WTC11 (cell line): ENCODE measurements at regions not wholly inside any gene's neighbourhood (a gene's known extent, or its start where the extent isn't known, plus 50 kb on each side); places are given as distances from the start of the nearest gene placed in this dataset.

ENCODE experiments used
- ATAC-seq: fragments of 200-7000 bp; cut with Tn5 transposase; 2 replicates; pipeline ENCODE4 v1.10.0; 2021; ENCODE audit warnings: mild to moderate bottlenecking, moderate library complexity
- CTCF ChIA-PET: fragments of 300-600 bp; sonication (Branson Sonifier 250); formaldehyde crosslinking; loops from one replicate; lab custom pipeline; 2021; ENCODE audit warnings: antibody characterized with exemption; lab: Charles Lee
- POLR2A ChIA-PET: fragments of 350-600 bp; sonication (Branson Sonifier 250); formaldehyde crosslinking; loops from one replicate; lab custom pipeline; 2021; ENCODE audit warnings: antibody characterized with exemption; lab: Charles Lee
- DNase-seq: peaks from one replicate; pipeline ENCODE4 v3.0.0; 2021; ENCODE audit warnings: low spot score
- H3K27ac Mint-ChIP-seq: 2 replicates; pipeline ENCODE4 v1.8.0; 2021; ENCODE audit warnings: mixed read lengths
- H3K27me3 Mint-ChIP-seq: 2 replicates; pipeline ENCODE4 v1.8.0; 2021; ENCODE audit warnings: low read depth, mild to moderate bottlenecking, moderate library complexity, mixed read lengths
- H3K36me3 Mint-ChIP-seq: 2 replicates; pipeline ENCODE4 v1.8.0; 2021; ENCODE audit warnings: mixed read lengths
- H3K4me1 Mint-ChIP-seq: 2 replicates; pipeline ENCODE4 v1.8.0; 2022; ENCODE audit warnings: mixed read lengths
- H3K4me3 Mint-ChIP-seq: 2 replicates; pipeline ENCODE4 v1.8.0; 2021; ENCODE audit warnings: mild to moderate bottlenecking, moderate library complexity, mixed read lengths
- H3K9me3 Mint-ChIP-seq: 2 replicates; pipeline ENCODE4 v1.8.0; 2021; ENCODE audit warnings: mixed read lengths
- ELF4 ChIP-seq: sonication (generic); formaldehyde crosslinking; IDR thresholded peaks from 2 replicates; pipeline ENCODE4 v1.8.1; 2022; ENCODE audit warnings: low read depth, mild to moderate bottlenecking, moderate library complexity, missing genetic modification reagents
- ETV6 ChIP-seq: sonication (generic); formaldehyde crosslinking; IDR thresholded peaks from 2 replicates; pipeline ENCODE4 v1.8.1; 2022; ENCODE audit warnings: mild to moderate bottlenecking, missing genetic modification reagents
- GABPB1 ChIP-seq: sonication (generic); formaldehyde crosslinking; IDR thresholded peaks from 2 replicates; pipeline ENCODE4 v1.8.1; 2023; ENCODE audit warnings: mild to moderate bottlenecking, missing genetic modification reagents
- HMGA2 ChIP-seq: fragments of 250-450 bp; sonication (Bioruptor Pico); IDR thresholded peaks from 2 replicates; pipeline ENCODE4 v1.4.0; 2021; ENCODE audit warnings: mild to moderate bottlenecking, moderate library complexity
- MXD4 ChIP-seq: fragments of 250-450 bp; sonication (Bioruptor Pico); IDR thresholded peaks from 2 replicates; pipeline ENCODE4 v1.8.0; 2021; ENCODE audit warnings: mild to moderate bottlenecking, moderate library complexity, borderline replicate concordance
- NR1H2 ChIP-seq: sonication (generic); formaldehyde crosslinking; IDR thresholded peaks from 2 replicates; pipeline ENCODE4 v1.9.0; 2021; ENCODE audit warnings: mild to moderate bottlenecking, moderate library complexity, missing genetic modification reagents
- NR2C2 ChIP-seq: sonication (generic); formaldehyde crosslinking; IDR thresholded peaks from 2 replicates; pipeline ENCODE4 v1.8.0; 2022; ENCODE audit warnings: mild to moderate bottlenecking, missing genetic modification reagents
- SMAD3 ChIP-seq: sonication (generic); formaldehyde crosslinking; IDR thresholded peaks from 2 replicates; pipeline ENCODE4 v1.8.0; 2022; ENCODE audit warnings: missing genetic modification reagents, mild to moderate bottlenecking, borderline replicate concordance
- SMAD4 ChIP-seq: sonication (generic); formaldehyde crosslinking; IDR thresholded peaks from 2 replicates; pipeline ENCODE4 v1.8.0; 2022; ENCODE audit warnings: mild to moderate bottlenecking, missing genetic modification reagents
- SOX15 ChIP-seq: fragments of 250-450 bp; sonication (Bioruptor Pico); IDR thresholded peaks from 2 replicates; pipeline ENCODE4 v1.9.0; 2021; ENCODE audit warnings: mild to moderate bottlenecking
- TCF7 ChIP-seq: sonication (generic); formaldehyde crosslinking; IDR thresholded peaks from 2 replicates; pipeline ENCODE4 v1.8.0; 2022; ENCODE audit warnings: mild to moderate bottlenecking, low read depth, missing genetic modification reagents, moderate library complexity
- TEAD1 ChIP-seq: sonication (generic); formaldehyde crosslinking; IDR thresholded peaks from 2 replicates; pipeline ENCODE4 v1.8.0; 2022; ENCODE audit warnings: mild to moderate bottlenecking, missing genetic modification reagents
- TP53 ChIP-seq: sonication (generic); formaldehyde crosslinking; IDR thresholded peaks from 2 replicates; pipeline ENCODE4 v1.8.1; 2023; ENCODE audit warnings: mild to moderate bottlenecking, missing genetic modification reagents
- ZBTB21 ChIP-seq: sonication (generic); formaldehyde crosslinking; IDR thresholded peaks from 2 replicates; pipeline ENCODE4 v1.8.1; 2023; ENCODE audit warnings: mild to moderate bottlenecking, missing genetic modification reagents, borderline replicate concordance
- ZNF232 ChIP-seq: sonication (generic); formaldehyde crosslinking; IDR thresholded peaks from 2 replicates; pipeline ENCODE4 v1.8.0; 2022; ENCODE audit warnings: mild to moderate bottlenecking, missing genetic modification reagents
- ZNF317 ChIP-seq: sonication (generic); formaldehyde crosslinking; IDR thresholded peaks from 2 replicates; pipeline ENCODE4 v1.8.1; 2023; ENCODE audit warnings: low read depth, mild to moderate bottlenecking, moderate library complexity, missing genetic modification reagents, borderline replicate concordance
- TF ChIP-seq, protein P1 (sequence below): sonication (generic); formaldehyde crosslinking; IDR thresholded peaks from 2 replicates; pipeline ENCODE4 v1.8.0; 2022; ENCODE audit warnings: mild to moderate bottlenecking, missing genetic modification reagents
- TF ChIP-seq, protein P2 (sequence below): sonication (generic); formaldehyde crosslinking; IDR thresholded peaks from 2 replicates; pipeline ENCODE4 v1.8.1; 2022; ENCODE audit warnings: low read depth, missing genetic modification reagents, borderline replicate concordance
- TF ChIP-seq, protein P3 (sequence below): sonication (generic); formaldehyde crosslinking; IDR thresholded peaks from 2 replicates; pipeline ENCODE4 v1.8.1; 2022; ENCODE audit warnings: mild to moderate bottlenecking, missing genetic modification reagents, moderate library complexity, borderline replicate concordance
- TF ChIP-seq, protein P4 (sequence below): sonication (generic); formaldehyde crosslinking; conservative IDR thresholded peaks from 2 replicates; pipeline ENCODE4 v1.8.1; 2023; ENCODE audit warnings: mild to moderate bottlenecking, low read depth, missing genetic modification reagents, moderate library complexity
- TF ChIP-seq, protein P5 (sequence below): fragments of 250-450 bp; sonication (Bioruptor Pico); IDR thresholded peaks from 2 replicates; pipeline ENCODE4 v1.9.0; 2021; ENCODE audit warnings: mild to moderate bottlenecking
- TF ChIP-seq, protein P6 (sequence below): fragments of 250-450 bp; sonication (Bioruptor Pico); IDR thresholded peaks from 2 replicates; pipeline ENCODE4 v1.9.0; 2021; ENCODE audit warnings: mild to moderate bottlenecking

DNA sequence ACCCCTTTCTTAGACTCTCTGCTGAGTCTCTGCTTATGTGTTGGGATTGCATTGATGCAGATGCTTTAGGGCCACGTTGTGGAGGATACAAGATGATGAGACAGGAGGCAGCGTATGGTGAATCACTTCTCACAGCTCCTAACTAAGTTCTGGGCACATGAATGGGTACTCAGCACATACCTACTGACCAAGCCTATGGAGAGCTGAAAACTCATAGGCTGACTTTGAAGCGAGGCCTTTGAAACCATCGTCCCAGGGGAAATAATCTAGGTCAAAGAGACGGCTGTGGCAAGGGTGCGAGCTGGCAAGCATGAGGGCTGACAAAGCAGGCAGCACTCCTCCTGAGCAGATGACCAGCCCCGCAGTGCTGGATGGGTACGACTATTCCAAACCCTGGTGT lies 180.2 kb upstream of the TNP1 start:
- Mint-ChIP-seq H3K4me3 (no peak overlapping the region), H3K4me1 (0 out of 2 replicates have a peak, but pooled peaks cover 3% of the 10 kb centered on the region), H3K27ac (no peak overlapping the region), H3K9me3 (no peaks in the 10 kb centered on the region; the same call in 1 of the 2 replicates), H3K36me3 (no peaks in the 10 kb centered on the region), H3K27me3 (no peaks in the 10 kb centered on the region)
- no peak for ATAC-seq
- POLR2A ChIA-PET = no interaction called here
- no peak for DNase-seq
- TF ChIP-seq, protein P1, sequence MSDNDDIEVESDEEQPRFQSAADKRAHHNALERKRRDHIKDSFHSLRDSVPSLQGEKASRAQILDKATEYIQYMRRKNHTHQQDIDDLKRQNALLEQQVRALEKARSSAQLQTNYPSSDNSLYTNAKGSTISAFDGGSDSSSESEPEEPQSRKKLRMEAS = no peak
- TF ChIP-seq, protein P2, sequence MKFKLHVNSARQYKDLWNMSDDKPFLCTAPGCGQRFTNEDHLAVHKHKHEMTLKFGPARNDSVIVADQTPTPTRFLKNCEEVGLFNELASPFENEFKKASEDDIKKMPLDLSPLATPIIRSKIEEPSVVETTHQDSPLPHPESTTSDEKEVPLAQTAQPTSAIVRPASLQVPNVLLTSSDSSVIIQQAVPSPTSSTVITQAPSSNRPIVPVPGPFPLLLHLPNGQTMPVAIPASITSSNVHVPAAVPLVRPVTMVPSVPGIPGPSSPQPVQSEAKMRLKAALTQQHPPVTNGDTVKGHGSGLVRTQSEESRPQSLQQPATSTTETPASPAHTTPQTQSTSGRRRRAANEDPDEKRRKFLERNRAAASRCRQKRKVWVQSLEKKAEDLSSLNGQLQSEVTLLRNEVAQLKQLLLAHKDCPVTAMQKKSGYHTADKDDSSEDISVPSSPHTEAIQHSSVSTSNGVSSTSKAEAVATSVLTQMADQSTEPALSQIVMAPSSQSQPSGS (CRISPR knock-in tag) = no peak
- CTCF ChIA-PET = interaction anchor here (0.7 kb wide), 1 partner anchor 471 kb away, joined by 3 read pairs; no protein-coding TSS in a partner anchor

DNA sequence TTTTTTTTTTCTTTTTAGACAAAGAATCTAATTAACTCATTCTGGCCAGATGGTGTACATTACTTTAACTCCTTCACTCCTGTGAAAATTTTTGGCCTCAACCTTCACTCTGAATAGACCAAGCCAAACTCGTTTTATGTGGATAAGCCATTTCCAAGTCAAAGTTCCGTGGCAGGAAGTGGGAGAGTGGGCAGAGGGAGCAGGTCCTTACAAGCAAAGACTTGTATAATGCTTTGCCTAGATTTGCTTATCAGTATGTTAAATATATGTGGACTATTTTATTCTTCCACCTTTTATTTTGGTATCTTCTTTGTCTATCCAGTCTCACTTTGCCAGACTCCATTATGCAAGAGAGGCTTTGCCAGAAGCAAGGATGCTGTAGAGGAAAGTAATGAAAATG lies 178.1 kb upstream of the TNP1 start:
- ATAC-seq = no peak
- CTCF ChIA-PET = no interaction called here
- H3K27me3 Mint-ChIP-seq = no peaks in the 10 kb centered on the region
- no peak for DNase-seq
- H3K9me3 Mint-ChIP-seq = no peaks in the 10 kb centered on the region; the same call in 1 of the 2 replicates
- POLR2A ChIA-PET = interaction anchor here (0.7 kb wide), 1 partner anchor 24 kb away, joined by 5 read pairs; no protein-coding TSS in a partner anchor
- H3K36me3 Mint-ChIP-seq = no peaks in the 10 kb centered on the region
- H3K4me1 Mint-ChIP-seq = 0 out of 2 replicates have a peak, but pooled peaks cover 3% of the 10 kb centered on the region
- H3K27ac Mint-ChIP-seq = no peak overlapping the region
- no peak for TF ChIP-seq SMAD3
- TF ChIP-seq, protein P3, sequence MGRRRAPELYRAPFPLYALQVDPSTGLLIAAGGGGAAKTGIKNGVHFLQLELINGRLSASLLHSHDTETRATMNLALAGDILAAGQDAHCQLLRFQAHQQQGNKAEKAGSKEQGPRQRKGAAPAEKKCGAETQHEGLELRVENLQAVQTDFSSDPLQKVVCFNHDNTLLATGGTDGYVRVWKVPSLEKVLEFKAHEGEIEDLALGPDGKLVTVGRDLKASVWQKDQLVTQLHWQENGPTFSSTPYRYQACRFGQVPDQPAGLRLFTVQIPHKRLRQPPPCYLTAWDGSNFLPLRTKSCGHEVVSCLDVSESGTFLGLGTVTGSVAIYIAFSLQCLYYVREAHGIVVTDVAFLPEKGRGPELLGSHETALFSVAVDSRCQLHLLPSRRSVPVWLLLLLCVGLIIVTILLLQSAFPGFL = no peak
- no peak for TF ChIP-seq NR1H2 (CRISPR knock-in tag)
- TF ChIP-seq HMGA2 (CRISPR knock-in tag) = no peak
- no peak for TF ChIP-seq TCF7
- TF ChIP-seq, protein P4, sequence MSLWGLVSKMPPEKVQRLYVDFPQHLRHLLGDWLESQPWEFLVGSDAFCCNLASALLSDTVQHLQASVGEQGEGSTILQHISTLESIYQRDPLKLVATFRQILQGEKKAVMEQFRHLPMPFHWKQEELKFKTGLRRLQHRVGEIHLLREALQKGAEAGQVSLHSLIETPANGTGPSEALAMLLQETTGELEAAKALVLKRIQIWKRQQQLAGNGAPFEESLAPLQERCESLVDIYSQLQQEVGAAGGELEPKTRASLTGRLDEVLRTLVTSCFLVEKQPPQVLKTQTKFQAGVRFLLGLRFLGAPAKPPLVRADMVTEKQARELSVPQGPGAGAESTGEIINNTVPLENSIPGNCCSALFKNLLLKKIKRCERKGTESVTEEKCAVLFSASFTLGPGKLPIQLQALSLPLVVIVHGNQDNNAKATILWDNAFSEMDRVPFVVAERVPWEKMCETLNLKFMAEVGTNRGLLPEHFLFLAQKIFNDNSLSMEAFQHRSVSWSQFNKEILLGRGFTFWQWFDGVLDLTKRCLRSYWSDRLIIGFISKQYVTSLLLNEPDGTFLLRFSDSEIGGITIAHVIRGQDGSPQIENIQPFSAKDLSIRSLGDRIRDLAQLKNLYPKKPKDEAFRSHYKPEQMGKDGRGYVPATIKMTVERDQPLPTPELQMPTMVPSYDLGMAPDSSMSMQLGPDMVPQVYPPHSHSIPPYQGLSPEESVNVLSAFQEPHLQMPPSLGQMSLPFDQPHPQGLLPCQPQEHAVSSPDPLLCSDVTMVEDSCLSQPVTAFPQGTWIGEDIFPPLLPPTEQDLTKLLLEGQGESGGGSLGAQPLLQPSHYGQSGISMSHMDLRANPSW = no peak
- TF ChIP-seq NR2C2 (CRISPR knock-in tag) = no peak
- no peak for TF ChIP-seq SMAD4 (CRISPR knock-in tag)
- TF ChIP-seq ZNF232 (CRISPR knock-in tag) = no peak
- no peak overlapping the region for H3K4me3 Mint-ChIP-seq

DNA sequence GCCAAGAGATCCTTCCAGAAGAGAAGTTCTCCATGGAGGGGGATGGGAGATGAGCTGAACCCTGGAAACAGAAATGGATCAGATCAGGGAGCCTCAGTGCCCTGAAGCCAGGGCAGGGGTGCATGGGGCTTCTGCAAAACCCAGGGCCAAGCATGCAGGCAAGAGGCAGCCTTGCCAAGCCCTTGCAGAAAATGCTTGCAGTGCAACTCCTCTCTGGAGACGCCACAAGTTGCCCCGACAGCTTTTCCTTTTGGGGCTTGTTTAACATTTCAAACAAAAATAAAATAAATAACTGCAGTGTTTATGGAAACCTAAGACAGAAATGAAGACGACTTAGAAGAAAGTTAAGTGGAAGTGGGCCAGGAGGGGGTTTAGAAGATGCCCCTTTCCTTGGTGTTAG lies 177.5 kb upstream of the TNP1 start:
- no peak for TF ChIP-seq HMGA2 (CRISPR knock-in tag)
- no peak for TF ChIP-seq SMAD3
- TF ChIP-seq ZNF232 (CRISPR knock-in tag) = no peak
- TF ChIP-seq, protein P5, sequence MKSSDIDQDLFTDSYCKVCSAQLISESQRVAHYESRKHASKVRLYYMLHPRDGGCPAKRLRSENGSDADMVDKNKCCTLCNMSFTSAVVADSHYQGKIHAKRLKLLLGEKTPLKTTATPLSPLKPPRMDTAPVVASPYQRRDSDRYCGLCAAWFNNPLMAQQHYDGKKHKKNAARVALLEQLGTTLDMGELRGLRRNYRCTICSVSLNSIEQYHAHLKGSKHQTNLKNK (CRISPR knock-in tag) = no peak
- TF ChIP-seq SOX15 (CRISPR knock-in tag) = no peak
- no peak for DNase-seq
- no peak overlapping the region for H3K4me3 Mint-ChIP-seq
- H3K4me1 Mint-ChIP-seq = 0 out of 2 replicates have a peak, but pooled peaks cover 3% of the 10 kb centered on the region
- no peaks in the 10 kb centered on the region for H3K36me3 Mint-ChIP-seq
- H3K27ac Mint-ChIP-seq = no peak overlapping the region
- no peaks in the 10 kb centered on the region; the same call in 1 of the 2 replicates for H3K9me3 Mint-ChIP-seq
- H3K27me3 Mint-ChIP-seq = no peaks in the 10 kb centered on the region
- ChIA-PET POLR2A (interaction anchor here (0.7 kb wide), 1 partner anchor 25 kb away, joined by 5 read pairs; no protein-coding TSS in a partner anchor), CTCF (no interaction called here)
- no peak for ATAC-seq

DNA sequence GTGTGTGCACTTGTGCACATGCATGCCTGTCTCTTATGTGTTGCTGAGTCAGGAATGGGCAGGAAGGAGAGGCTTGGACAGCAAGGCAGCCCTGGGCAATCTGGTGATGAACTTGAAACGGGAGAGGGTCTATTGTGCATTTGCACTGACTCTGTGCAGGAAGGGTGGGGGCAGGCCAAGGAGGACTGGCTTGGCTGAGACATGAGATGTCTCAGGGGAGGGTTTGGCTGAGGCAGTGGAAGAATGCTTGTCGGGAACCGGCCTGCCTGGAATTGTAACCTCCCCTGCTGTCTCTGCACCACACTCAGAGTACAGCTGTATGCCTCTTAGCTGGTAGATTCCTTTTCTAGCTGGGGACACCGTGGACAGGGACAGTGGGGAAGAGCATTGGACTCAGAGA lies 176.1 kb upstream of the TNP1 start:
- Mint-ChIP-seq H3K4me1 (0 out of 2 replicates have a peak, but pooled peaks cover 3% of the 10 kb centered on the region), H3K9me3 (no peaks in the 10 kb centered on the region), H3K4me3 (no peak overlapping the region), H3K27me3 (peaks cover 3% of the 10 kb centered on the region), H3K36me3 (no peaks in the 10 kb centered on the region), H3K27ac (no peak overlapping the region)
- DNase-seq = no peak
- POLR2A ChIA-PET = no interaction called here
- ATAC-seq = no peak
- CTCF ChIA-PET = no interaction called here
- TF ChIP-seq MXD4 (CRISPR knock-in tag) (no peak), NR2C2 (CRISPR knock-in tag) (no peak), TP53 (CRISPR knock-in tag) (no peak), GABPB1 (CRISPR knock-in tag) (no peak), ZBTB21 (CRISPR knock-in tag) (no peak), ZNF317 (CRISPR knock-in tag) (no peak), ELF4 (CRISPR knock-in tag) (no peak), TEAD1 (CRISPR knock-in tag) (no peak), ETV6 (no peak)
- TF ChIP-seq, protein P6, sequence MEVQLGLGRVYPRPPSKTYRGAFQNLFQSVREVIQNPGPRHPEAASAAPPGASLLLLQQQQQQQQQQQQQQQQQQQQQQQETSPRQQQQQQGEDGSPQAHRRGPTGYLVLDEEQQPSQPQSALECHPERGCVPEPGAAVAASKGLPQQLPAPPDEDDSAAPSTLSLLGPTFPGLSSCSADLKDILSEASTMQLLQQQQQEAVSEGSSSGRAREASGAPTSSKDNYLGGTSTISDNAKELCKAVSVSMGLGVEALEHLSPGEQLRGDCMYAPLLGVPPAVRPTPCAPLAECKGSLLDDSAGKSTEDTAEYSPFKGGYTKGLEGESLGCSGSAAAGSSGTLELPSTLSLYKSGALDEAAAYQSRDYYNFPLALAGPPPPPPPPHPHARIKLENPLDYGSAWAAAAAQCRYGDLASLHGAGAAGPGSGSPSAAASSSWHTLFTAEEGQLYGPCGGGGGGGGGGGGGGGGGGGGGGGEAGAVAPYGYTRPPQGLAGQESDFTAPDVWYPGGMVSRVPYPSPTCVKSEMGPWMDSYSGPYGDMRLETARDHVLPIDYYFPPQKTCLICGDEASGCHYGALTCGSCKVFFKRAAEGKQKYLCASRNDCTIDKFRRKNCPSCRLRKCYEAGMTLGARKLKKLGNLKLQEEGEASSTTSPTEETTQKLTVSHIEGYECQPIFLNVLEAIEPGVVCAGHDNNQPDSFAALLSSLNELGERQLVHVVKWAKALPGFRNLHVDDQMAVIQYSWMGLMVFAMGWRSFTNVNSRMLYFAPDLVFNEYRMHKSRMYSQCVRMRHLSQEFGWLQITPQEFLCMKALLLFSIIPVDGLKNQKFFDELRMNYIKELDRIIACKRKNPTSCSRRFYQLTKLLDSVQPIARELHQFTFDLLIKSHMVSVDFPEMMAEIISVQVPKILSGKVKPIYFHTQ (CRISPR knock-in tag) = no peak
